ENCODE measurements at regions not wholly inside any gene's neighbourhood (a gene's known extent, or its start where the extent isn't known, plus 50 kb on each side); places are given as distances from the start of the nearest gene placed in this dataset.

DNA sequence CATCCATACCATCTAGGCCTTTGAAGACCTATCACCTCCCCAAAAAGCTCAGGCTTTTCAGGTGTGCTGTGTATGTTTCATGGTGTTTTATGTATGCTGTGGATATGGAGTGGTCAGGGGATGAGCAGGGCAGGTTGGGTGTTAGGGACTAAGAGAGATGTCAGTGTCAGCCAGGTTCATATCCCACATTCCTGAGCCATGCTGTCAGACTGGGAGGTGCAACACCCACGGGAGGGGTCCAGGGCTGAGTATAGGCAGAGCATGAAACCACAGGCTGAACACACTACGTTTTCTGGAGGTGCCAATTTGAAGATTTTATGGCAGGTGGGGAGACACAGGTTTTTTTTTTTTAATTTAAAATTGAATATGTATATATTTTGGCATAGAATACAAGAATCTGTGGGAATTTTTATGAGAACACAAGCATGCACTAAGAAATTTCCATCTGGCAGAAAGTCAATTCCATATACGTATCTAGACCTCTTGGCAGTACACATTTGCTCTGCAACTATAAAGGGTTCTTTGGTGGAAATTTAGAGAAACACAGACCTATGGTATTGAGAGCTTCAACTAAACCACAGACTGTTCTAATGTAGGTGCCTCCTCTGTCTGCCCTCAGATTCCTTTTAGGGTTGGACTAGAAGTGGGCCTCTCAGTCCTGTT lies 101.9 kb upstream of the RNU6-1 start:
- TF ChIP-seq POLR2A (IDR thresholded peaks at IDR 0.05) (no peak), EP300 (IDR thresholded peaks at IDR 0.05) (no peak)
- TF ChIP-seq, protein P1, sequence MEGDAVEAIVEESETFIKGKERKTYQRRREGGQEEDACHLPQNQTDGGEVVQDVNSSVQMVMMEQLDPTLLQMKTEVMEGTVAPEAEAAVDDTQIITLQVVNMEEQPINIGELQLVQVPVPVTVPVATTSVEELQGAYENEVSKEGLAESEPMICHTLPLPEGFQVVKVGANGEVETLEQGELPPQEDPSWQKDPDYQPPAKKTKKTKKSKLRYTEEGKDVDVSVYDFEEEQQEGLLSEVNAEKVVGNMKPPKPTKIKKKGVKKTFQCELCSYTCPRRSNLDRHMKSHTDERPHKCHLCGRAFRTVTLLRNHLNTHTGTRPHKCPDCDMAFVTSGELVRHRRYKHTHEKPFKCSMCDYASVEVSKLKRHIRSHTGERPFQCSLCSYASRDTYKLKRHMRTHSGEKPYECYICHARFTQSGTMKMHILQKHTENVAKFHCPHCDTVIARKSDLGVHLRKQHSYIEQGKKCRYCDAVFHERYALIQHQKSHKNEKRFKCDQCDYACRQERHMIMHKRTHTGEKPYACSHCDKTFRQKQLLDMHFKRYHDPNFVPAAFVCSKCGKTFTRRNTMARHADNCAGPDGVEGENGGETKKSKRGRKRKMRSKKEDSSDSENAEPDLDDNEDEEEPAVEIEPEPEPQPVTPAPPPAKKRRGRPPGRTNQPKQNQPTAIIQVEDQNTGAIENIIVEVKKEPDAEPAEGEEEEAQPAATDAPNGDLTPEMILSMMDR (IDR thresholded peaks at IDR 0.05): no peak
